CD8-positive, alpha-beta memory T cell (primary cell): ENCODE measurements at regions not wholly inside any gene's neighbourhood (a gene's known extent, or its start where the extent isn't known, plus 50 kb on each side); places are given as distances from the start of the nearest gene placed in this dataset.

Source experiments
- CTCF ChIA-PET: fragments of 350-600 bp; sonication (Branson Sonifier 250); formaldehyde crosslinking; loops from one replicate; lab custom pipeline; 2021; ENCODE audit warnings: antibody characterized with exemption; lab: Charles Lee
- POLR2A ChIA-PET: fragments of 350-600 bp; sonication (Branson Sonifier 250); formaldehyde crosslinking; loops from one replicate; lab custom pipeline; 2021; ENCODE audit warnings: antibody characterized with exemption; lab: Charles Lee
- DNase-seq, 5 donors: peaks; one replicate each; pipeline versions ENCODE4 v3.0.0 to v3.0.0-alpha.2; 2020 to 2022; ENCODE audit warnings: mixed read lengths in 1 of 5
- H3K27ac ChIP-seq: one replicate; pipeline ENCODE4 v1.7.0; 2013; ENCODE audit warnings: low read depth, mild to moderate bottlenecking, low read length, moderate library complexity
- H3K27me3 ChIP-seq: 2 replicates; pipeline ENCODE4 v1.7.0; 2013; ENCODE audit warnings: low read length, mild to moderate bottlenecking; ENCODE audit not compliant: insufficient read depth, poor library complexity, severe bottlenecking
- H3K36me3 ChIP-seq: 2 replicates; pipeline ENCODE4 v1.7.0; 2013; ENCODE audit warnings: mild to moderate bottlenecking, low read length, moderate library complexity; ENCODE audit not compliant: insufficient read depth
- H3K4me1 ChIP-seq: 2 replicates; pipeline ENCODE4 v1.7.0; 2013; ENCODE audit warnings: mild to moderate bottlenecking, low read length, moderate library complexity; ENCODE audit not compliant: insufficient read depth
- H3K4me3 ChIP-seq: 2 replicates; pipeline ENCODE4 v1.7.0; 2013; ENCODE audit warnings: mild to moderate bottlenecking, low read length
- H3K9me3 ChIP-seq: 2 replicates; pipeline ENCODE4 v1.7.0; 2013; ENCODE audit warnings: mild to moderate bottlenecking, low read length
- H3K27ac Mint-ChIP-seq, 8 donors: one replicate each; pipeline ENCODE4 v1.8.0; 2020 to 2021; ENCODE audit warnings: mixed read lengths in 8 of 8, mild to moderate bottlenecking in 6 of 8, inconsistent platforms in 3 of 8, moderate library complexity in 3 of 8
- H3K27me3 Mint-ChIP-seq, 2 donors: one replicate each; pipeline ENCODE4 v1.8.0; 2020 to 2021; ENCODE audit warnings: mixed read lengths in 2 of 2, mild to moderate bottlenecking in 1 of 2, moderate library complexity in 1 of 2
- H3K36me3 Mint-ChIP-seq, 3 donors: one replicate each; pipeline ENCODE4 v1.8.0; 2020 to 2021; ENCODE audit warnings: mixed read lengths in 3 of 3, inconsistent platforms in 1 of 3, mild to moderate bottlenecking in 1 of 3
- H3K4me1 Mint-ChIP-seq, 3 donors: one replicate each; pipeline ENCODE4 v1.8.0; 2020 to 2021; ENCODE audit warnings: mixed read lengths in 3 of 3, inconsistent platforms in 1 of 3, mild to moderate bottlenecking in 1 of 3
- H3K4me3 Mint-ChIP-seq, 7 donors: one replicate each; pipeline ENCODE4 v1.8.0; 2020 to 2021; ENCODE audit warnings: mixed read lengths in 7 of 7, mild to moderate bottlenecking in 6 of 7, moderate library complexity in 4 of 7, inconsistent platforms in 2 of 7
- H3K9me3 Mint-ChIP-seq, 5 donors: one replicate each; pipeline ENCODE4 v1.8.0; 2020 to 2022; ENCODE audit warnings: mixed read lengths in 5 of 5, mild to moderate bottlenecking in 3 of 5, moderate library complexity in 2 of 5, inconsistent platforms in 1 of 5

GRCh38 chr5:54602475-54602874 lies 84.9 kb downstream of the SNX18 start:
- Mint-ChIP-seq H3K9me3 (peaks cover 4 to 13% (median 8%) of the 10 kb centered on the region in 5 donors), H3K27ac (no peak overlapping the region), H3K36me3 (peaks cover 0 to 36% (median 4%) of the 10 kb centered on the region in 3 donors), H3K27me3 (no peaks in the 10 kb centered on the region), H3K4me1 (peaks cover 2 to 5% (median 5%) of the 10 kb centered on the region in 3 donors), H3K4me3 (no peak overlapping the region)
- no peak overlapping the region for H3K4me3 ChIP-seq
- no peaks in the 10 kb centered on the region for H3K36me3 ChIP-seq
- H3K27me3 ChIP-seq: no peaks in the 10 kb centered on the region
- no peak overlapping the region for H3K27ac ChIP-seq
- H3K4me1 ChIP-seq: no peaks in the 10 kb centered on the region
- no peak for DNase-seq
- CTCF ChIA-PET: no interaction called here
- H3K9me3 ChIP-seq: no peaks in the 10 kb centered on the region
- POLR2A ChIA-PET: no interaction called here

DNA sequence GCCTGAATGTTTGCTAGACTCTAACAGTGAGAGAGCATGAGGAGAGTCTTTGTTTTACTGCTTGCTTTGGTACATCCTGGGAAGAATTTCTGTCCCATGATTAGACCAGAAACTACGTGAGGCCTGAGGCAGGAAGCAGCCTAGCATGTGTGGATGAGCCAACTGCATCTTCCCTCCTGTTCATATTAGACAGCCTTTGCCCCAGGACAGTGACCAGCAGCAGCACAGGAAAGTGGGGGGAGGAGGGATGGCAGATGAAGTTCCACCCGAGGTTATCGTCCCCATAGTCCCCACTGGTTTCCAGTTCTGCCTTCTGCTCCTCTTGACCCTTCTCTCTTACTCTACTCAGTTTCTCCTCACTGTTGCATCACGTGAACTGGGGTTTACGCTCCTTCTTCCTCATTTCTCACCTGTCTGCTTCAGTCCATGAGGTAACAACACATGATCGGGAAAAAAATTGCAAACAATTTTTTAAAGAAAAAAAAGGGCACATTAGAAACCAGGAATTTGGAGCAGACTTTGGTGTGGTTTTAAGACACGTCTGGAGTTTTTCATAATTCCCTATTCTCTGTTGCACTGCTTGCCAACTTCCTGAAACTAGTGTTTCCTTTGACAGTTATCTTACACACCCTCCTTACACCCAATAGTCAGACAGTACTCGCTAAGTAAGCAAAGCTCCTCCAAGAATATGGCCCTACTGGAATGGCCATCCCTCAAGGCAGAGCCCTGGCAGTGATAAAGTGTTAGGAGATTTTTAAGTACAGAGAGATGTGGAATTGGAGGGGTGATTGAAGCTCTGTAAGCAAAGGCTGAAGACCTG lies 84.1 kb downstream of the SNX18 start:
- Histone ChIP-seq H3K27me3 (no peaks in the 10 kb centered on the region), H3K4me3 (no peak overlapping the region), H3K9me3 (no peaks in the 10 kb centered on the region), H3K27ac (no peak overlapping the region), H3K4me1 (no peaks in the 10 kb centered on the region), H3K36me3 (no peaks in the 10 kb centered on the region)
- ChIA-PET CTCF (no interaction called here), POLR2A (no interaction called here)
- no peak overlapping the region for H3K27ac Mint-ChIP-seq
- no peak for DNase-seq
- H3K9me3 Mint-ChIP-seq: peaks cover 12 to 21% (median 15%) of the 10 kb centered on the region in 5 donors
- no peaks in the 10 kb centered on the region for H3K27me3 Mint-ChIP-seq
- peaks cover 2 to 5% (median 4%) of the 10 kb centered on the region in 3 donors for H3K4me1 Mint-ChIP-seq
- no peak overlapping the region for H3K4me3 Mint-ChIP-seq
- H3K36me3 Mint-ChIP-seq: peaks cover 4 to 44% (median 8%) of the 10 kb centered on the region in 3 donors
